Adrenal gland (tissue), 5 donors: ENCODE measurements at regions not wholly inside any gene's neighbourhood (a gene's known extent, or its start where the extent isn't known, plus 50 kb on each side); places are given as distances from the start of the nearest gene placed in this dataset.

Experiments
- POLR2A ChIP-seq, 2 donors: fragments of 450-650 bp; IDR thresholded peaks; one replicate each; pipeline ENCODE4 v1.6.1; 2017; ENCODE audit warnings: antibody characterized with exemption in 2 of 2, mild to moderate bottlenecking in 2 of 2, moderate library complexity in 1 of 2
- TF ChIP-seq, protein P1 (sequence below), 6 experiments: fragments of 450-650 bp in 4 of 6; fragments of 200-600 bp in 2 of 6; sonication (generic) in 1 of 6; IDR thresholded peaks; 1 replicate in 5 of 6; 2 replicates in 1 of 6; pipeline versions ENCODE4 v1.5.1 to v1.8.0; 2016 to 2021; ENCODE audit warnings: antibody characterized with exemption in 6 of 6, mild to moderate bottlenecking in 2 of 6, moderate library complexity in 1 of 6
- donor health status: DM: no; HTN: no; CAD: no.

DNA sequence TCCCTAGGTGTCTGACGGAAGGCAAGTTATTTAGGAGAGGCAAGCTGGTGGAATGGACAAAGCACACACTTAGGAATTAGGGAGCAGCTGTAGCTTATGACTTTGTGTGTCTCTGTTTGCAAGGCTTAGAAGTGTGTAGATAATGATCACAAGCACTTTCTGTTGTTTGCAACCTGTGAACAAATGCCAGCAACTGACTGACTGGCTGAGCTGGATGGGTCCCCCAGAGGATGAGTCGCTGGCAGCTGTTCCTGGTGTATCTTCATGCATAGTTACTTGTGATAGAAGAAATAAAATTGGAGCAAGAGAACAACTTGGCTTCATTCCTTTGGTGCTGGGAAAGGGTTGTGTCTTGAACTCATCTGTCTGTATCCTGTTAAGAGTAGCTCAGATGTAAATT lies 64.2 kb upstream of the BEND4 start:
- TF ChIP-seq, protein P1, sequence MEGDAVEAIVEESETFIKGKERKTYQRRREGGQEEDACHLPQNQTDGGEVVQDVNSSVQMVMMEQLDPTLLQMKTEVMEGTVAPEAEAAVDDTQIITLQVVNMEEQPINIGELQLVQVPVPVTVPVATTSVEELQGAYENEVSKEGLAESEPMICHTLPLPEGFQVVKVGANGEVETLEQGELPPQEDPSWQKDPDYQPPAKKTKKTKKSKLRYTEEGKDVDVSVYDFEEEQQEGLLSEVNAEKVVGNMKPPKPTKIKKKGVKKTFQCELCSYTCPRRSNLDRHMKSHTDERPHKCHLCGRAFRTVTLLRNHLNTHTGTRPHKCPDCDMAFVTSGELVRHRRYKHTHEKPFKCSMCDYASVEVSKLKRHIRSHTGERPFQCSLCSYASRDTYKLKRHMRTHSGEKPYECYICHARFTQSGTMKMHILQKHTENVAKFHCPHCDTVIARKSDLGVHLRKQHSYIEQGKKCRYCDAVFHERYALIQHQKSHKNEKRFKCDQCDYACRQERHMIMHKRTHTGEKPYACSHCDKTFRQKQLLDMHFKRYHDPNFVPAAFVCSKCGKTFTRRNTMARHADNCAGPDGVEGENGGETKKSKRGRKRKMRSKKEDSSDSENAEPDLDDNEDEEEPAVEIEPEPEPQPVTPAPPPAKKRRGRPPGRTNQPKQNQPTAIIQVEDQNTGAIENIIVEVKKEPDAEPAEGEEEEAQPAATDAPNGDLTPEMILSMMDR (IDR thresholded peaks at IDR 0.05): no peak
- no peak for TF ChIP-seq POLR2A (IDR thresholded peaks at IDR 0.05)
